SW 1271 (cell line): ENCODE measurements at regions not wholly inside any gene's neighbourhood (a gene's known extent, or its start where the extent isn't known, plus 50 kb on each side); places are given as distances from the start of the nearest gene placed in this dataset.
"Not testable (repeated sequence)": the region's sequence is repeated elsewhere in the genome, so short reads cannot be mapped to it uniquely, and the experiment has no call there.

Experiments used
- DNase-seq, 2 experiments: peaks; one replicate each; lab custom pipeline; 2025; lab: John Stamatoyannopoulos, UW

GRCh38 chr12:8282181-8282580, 54.8 kb upstream of the FAM90A1 start:
- not testable (repeated sequence) for DNase-seq

GRCh38 chr12:8285681-8286080, 58.3 kb upstream of the FAM90A1 start:
- DNase-seq: not testable (repeated sequence)

GRCh38 chr12:8291764-8292163, 64.3 kb upstream of the FAM90A1 start:
- not testable (repeated sequence) for DNase-seq

GRCh38 chr12:8294662-8295061, 67.2 kb upstream of the FAM90A1 start:
- DNase-seq: not testable (repeated sequence)

GRCh38 chr12:8308611-8309010, 81.2 kb upstream of the FAM90A1 start:
- DNase-seq: not testable (repeated sequence)

GRCh38 chr12:8315997-8316396, 88.6 kb upstream of the FAM90A1 start:
- DNase-seq: not testable (repeated sequence)

- DNase-seq: not testable (repeated sequence)
Measured at GRCh38 chr12:8317675-8318074, 90.3 kb upstream of the FAM90A1 start.

GRCh38 chr12:8320251-8320730, 92.9 kb upstream of the FAM90A1 start:
- not testable (repeated sequence) for DNase-seq

GRCh38 chr12:8320791-8321370, 93.5 kb upstream of the FAM90A1 start:
- DNase-seq: not testable (repeated sequence)

GRCh38 chr12:8325145-8325839, 97.9 kb upstream of the FAM90A1 start:
- DNase-seq: not testable (repeated sequence)

GRCh38 chr12:8328835-8329234, 101.4 kb upstream of the FAM90A1 start:
- not testable (repeated sequence) for DNase-seq

GRCh38 chr12:8332373-8332772, 105.0 kb upstream of the FAM90A1 start:
- DNase-seq: not testable (repeated sequence)

GRCh38 chr12:8351073-8351472, 104.7 kb upstream of the CLEC6A start:
- not testable (repeated sequence) for DNase-seq

GRCh38 chr12:8354741-8355140, 101.0 kb upstream of the CLEC6A start:
- DNase-seq: not testable (repeated sequence)

GRCh38 chr12:8355531-8355930, 100.2 kb upstream of the CLEC6A start:
- DNase-seq: not testable (repeated sequence)

- DNase-seq: peak in 1 of 2 experiments; percentile 13
Measured at GRCh38 chr12:8373744-8374143, 82.0 kb upstream of the CLEC6A start.

GRCh38 chr12:8375122-8375521, 80.6 kb upstream of the CLEC6A start:
- not testable (repeated sequence) for DNase-seq

GRCh38 chr12:8377756-8378155, 78.0 kb upstream of the CLEC6A start:
- DNase-seq: not testable (repeated sequence)

GRCh38 chr12:8382556-8382955, 73.2 kb upstream of the CLEC6A start:
- not testable (repeated sequence) for DNase-seq

- DNase-seq: not testable (repeated sequence)
Measured at GRCh38 chr12:8384686-8385085, 71.1 kb upstream of the CLEC6A start.

- DNase-seq: not testable (repeated sequence)
Measured at GRCh38 chr12:8385431-8385830, 70.3 kb upstream of the CLEC6A start.

- DNase-seq: not testable (repeated sequence)
Measured at GRCh38 chr12:8386661-8387060, 69.1 kb upstream of the CLEC6A start.

GRCh38 chr12:8389296-8389695, 66.5 kb upstream of the CLEC6A start:
- not testable (repeated sequence) for DNase-seq
